Body of pancreas (tissue), 4 donors: ENCODE measurements at regions not wholly inside any gene's neighbourhood (a gene's known extent, or its start where the extent isn't known, plus 50 kb on each side); places are given as distances from the start of the nearest gene placed in this dataset.

Experiments used
- ATAC-seq: fragments of 150-250 bp; one replicate; pipeline ENCODE4 v1.9.1; 2016
- DNase-seq, 4 donors: peaks; one replicate each; pipeline ENCODE4 v3.0.0-alpha.2; 2019
- H3K27ac ChIP-seq, 4 donors: fragments of 200-600 bp; sonication (generic); 1 replicate in 3 of 4; 2 replicates in 1 of 4; pipeline versions ENCODE4 v1.5.1 to v1.6.1; 2016 to 2019; ENCODE audit warnings: mild to moderate bottlenecking in 1 of 4, mixed read lengths in 1 of 4, moderate library complexity in 1 of 4
- H3K27me3 ChIP-seq, 2 donors: fragments of 200-600 bp; sonication (generic); one replicate each; pipeline ENCODE4 v1.6.0; 2016; ENCODE audit warnings: mild to moderate bottlenecking in 1 of 2
- H3K36me3 ChIP-seq, 2 donors: fragments of 200-600 bp; sonication (generic); replicated peaks in 1 of 2; 2 replicates each; pipeline ENCODE4 v1.5.1; 2016; ENCODE audit warnings: low read depth in 2 of 2; ENCODE audit not compliant: insufficient read depth in 1 of 2
- H3K4me1 ChIP-seq: fragments of 200-600 bp; sonication (generic); one replicate; pipeline ENCODE4 v1.6.0; 2016
- H3K4me3 ChIP-seq, 2 donors: fragments of 200-600 bp; sonication (generic); 1 replicate in 1 of 2; 2 replicates in 1 of 2; pipeline ENCODE4 v1.5.1; 2016 to 2019
- H3K9me3 ChIP-seq, 3 donors: fragments of 200-600 bp; sonication (generic); 1 replicate in 2 of 3; 2 replicates in 1 of 3; pipeline ENCODE4 v1.5.1; 2016
- CTCF ChIP-seq, 7 experiments: fragments of 450-650 bp in 4 of 7; fragments of 200-600 bp in 3 of 7; sonication (generic) in 3 of 7; IDR thresholded peaks; one replicate each; pipeline ENCODE4 v1.5.1; 2016 to 2019; ENCODE audit warnings: antibody characterized with exemption in 7 of 7
- POLR2A ChIP-seq, 3 donors: fragments of 450-650 bp; IDR thresholded peaks; one replicate each; pipeline ENCODE4 v1.6.1; 2016; ENCODE audit warnings: antibody characterized with exemption in 3 of 3, mild to moderate bottlenecking in 2 of 3
- WGBS, 2 donors: methylation state at CpG; one replicate each; pipeline ENCODE4 v1.1.5; 2017; 5-methylcytosine and 5-hydroxymethylcytosine counted together
- intact Hi-C: fragments of 100-400 bp; cut with DNase I; formaldehyde crosslinking; loops from one replicate; pipeline ENCODE4 v1.15.1; 2023

GRCh38 chr13:110779022-110779421 lies 65.5 kb downstream of the ING1 start:
- H3K9me3 ChIP-seq = peaks cover 0 to 9% (median 0%) of the 10 kb centered on the region in 3 donors
- intact Hi-C loops = no loop called here
- H3K27ac ChIP-seq = no peak overlapping the region
- no peaks in the 10 kb centered on the region for H3K27me3 ChIP-seq
- TF ChIP-seq CTCF (IDR thresholded peaks at IDR 0.05) = no peak
- TF ChIP-seq POLR2A (IDR thresholded peaks at IDR 0.05) = no peak
- ATAC-seq (no peak), DNase-seq (no peak)
- H3K4me3 ChIP-seq = no peak overlapping the region
- H3K36me3 ChIP-seq = no peaks in the 10 kb centered on the region
- no peaks in the 10 kb centered on the region for H3K4me1 ChIP-seq
- 76 to 91% methylated on average over 3 of the region's 3 CpGs for WGBS, 2 donors

- H3K27me3 ChIP-seq = no peaks in the 10 kb centered on the region
- 36 to 55% methylated on average over 2 of the region's 2 CpGs for WGBS, 2 donors
- H3K27ac ChIP-seq = no peak overlapping the region
- H3K4me1 ChIP-seq = no peaks in the 10 kb centered on the region
- intact Hi-C loops = no loop called here
- H3K36me3 ChIP-seq = no peaks in the 10 kb centered on the region
- H3K9me3 ChIP-seq = peaks cover 0 to 9% (median 0%) of the 10 kb centered on the region in 3 donors
- no peak for DNase-seq
- no peak overlapping the region for H3K4me3 ChIP-seq
- ATAC-seq = no peak
- no peak for TF ChIP-seq CTCF (IDR thresholded peaks at IDR 0.05)
- TF ChIP-seq POLR2A (IDR thresholded peaks at IDR 0.05) = no peak
Measured at GRCh38 chr13:110780422-110780821, 66.9 kb downstream of the ING1 start.

GRCh38 chr13:110782185-110782584 lies 68.7 kb downstream of the ING1 start:
- Histone ChIP-seq H3K4me1 (no peaks in the 10 kb centered on the region), H3K4me3 (no peak overlapping the region), H3K27me3 (no peaks in the 10 kb centered on the region), H3K27ac (no peak overlapping the region), H3K36me3 (no peaks in the 10 kb centered on the region), H3K9me3 (peaks cover 0 to 9% (median 0%) of the 10 kb centered on the region in 3 donors)
- ATAC-seq (no peak), DNase-seq (no peak)
- TF ChIP-seq POLR2A (IDR thresholded peaks at IDR 0.05) (no peak), CTCF (IDR thresholded peaks at IDR 0.05) (no peak)
- intact Hi-C loops = no loop called here

GRCh38 chr13:110784704-110785103 lies 71.2 kb downstream of the ING1 start:
- no peaks in the 10 kb centered on the region for H3K4me1 ChIP-seq
- TF ChIP-seq CTCF (IDR thresholded peaks at IDR 0.05) (no peak), POLR2A (IDR thresholded peaks at IDR 0.05) (no peak)
- DNase-seq (no peak), ATAC-seq (no peak)
- no peaks in the 10 kb centered on the region for H3K36me3 ChIP-seq
- H3K9me3 ChIP-seq = peaks cover 0 to 9% (median 0%) of the 10 kb centered on the region in 3 donors
- intact Hi-C loops = no loop called here
- no peak overlapping the region for H3K27ac ChIP-seq
- no peaks in the 10 kb centered on the region for H3K27me3 ChIP-seq
- WGBS, 2 donors = 78 to 79% methylated on average over 2 of the region's 2 CpGs
- H3K4me3 ChIP-seq = no peak overlapping the region

GRCh38 chr13:110788778-110789177 lies 75.3 kb downstream of the ING1 start:
- 83 to 85% methylated on average over 14 of the region's 14 CpGs for WGBS, 2 donors
- no peak for ATAC-seq

More at GRCh38 chr13:110788778-110789177, 75.3 kb downstream of the ING1 start:
- H3K4me1 ChIP-seq = no peaks in the 10 kb centered on the region
- DNase-seq = no peak
- intact Hi-C loops = no loop called here
- H3K36me3 ChIP-seq = no peaks in the 10 kb centered on the region
- H3K27me3 ChIP-seq = no peaks in the 10 kb centered on the region
- H3K27ac ChIP-seq = no peak overlapping the region
- TF ChIP-seq POLR2A (IDR thresholded peaks at IDR 0.05) (no peak), CTCF (IDR thresholded peaks at IDR 0.05) (no peak)
- no peak overlapping the region for H3K4me3 ChIP-seq
- H3K9me3 ChIP-seq = no peaks in the 10 kb centered on the region
